Ascending aorta (tissue), 2 donors: ENCODE measurements at regions not wholly inside any gene's neighbourhood (a gene's known extent, or its start where the extent isn't known, plus 50 kb on each side); places are given as distances from the start of the nearest gene placed in this dataset.
"Not testable (repeated sequence)": the region's sequence is repeated elsewhere in the genome, so short reads cannot be mapped to it uniquely, and the experiment has no call there.

Experiments
- DNase-seq, 2 donors: peaks; one replicate each; pipeline ENCODE4 v3.0.0-alpha.2; 2019; ENCODE audit warnings: low spot score in 2 of 2
- H3K27ac ChIP-seq, 2 donors: fragments of 200-600 bp; sonication (generic); one replicate each; pipeline ENCODE4 v1.5.1; 2016 to 2017; ENCODE audit warnings: mild to moderate bottlenecking in 1 of 2
- H3K27me3 ChIP-seq: fragments of 200-600 bp; sonication (generic); one replicate; pipeline ENCODE4 v1.5.1; 2017
- H3K36me3 ChIP-seq, 2 donors: fragments of 200-600 bp; sonication (generic); one replicate each; pipeline ENCODE4 v1.5.1; 2016
- H3K4me1 ChIP-seq, 2 donors: fragments of 200-600 bp; sonication (generic); one replicate each; pipeline ENCODE4 v1.5.1; 2016 to 2017; ENCODE audit warnings: mild to moderate bottlenecking in 1 of 2
- H3K4me3 ChIP-seq, 2 donors: fragments of 200-600 bp; sonication (generic); one replicate each; pipeline ENCODE4 v1.5.1; 2016 to 2017; ENCODE audit warnings: mild to moderate bottlenecking in 1 of 2
- H3K9me3 ChIP-seq, 2 donors: fragments of 200-600 bp; sonication (generic); one replicate each; pipeline ENCODE4 v1.5.1; 2016
- CTCF ChIP-seq, 3 experiments: fragments of 200-600 bp in 2 of 3; fragments of 450-650 bp in 1 of 3; sonication (generic) in 2 of 3; IDR thresholded peaks; one replicate each; pipeline ENCODE4 v1.5.1; 2016 to 2019; ENCODE audit warnings: antibody characterized with exemption in 3 of 3, mild to moderate bottlenecking in 1 of 3, moderate library complexity in 1 of 3
- intact Hi-C: fragments of 100-400 bp; cut with DNase I; formaldehyde crosslinking; loops from one replicate; pipeline ENCODE4 v1.15.1; 2023

DNA sequence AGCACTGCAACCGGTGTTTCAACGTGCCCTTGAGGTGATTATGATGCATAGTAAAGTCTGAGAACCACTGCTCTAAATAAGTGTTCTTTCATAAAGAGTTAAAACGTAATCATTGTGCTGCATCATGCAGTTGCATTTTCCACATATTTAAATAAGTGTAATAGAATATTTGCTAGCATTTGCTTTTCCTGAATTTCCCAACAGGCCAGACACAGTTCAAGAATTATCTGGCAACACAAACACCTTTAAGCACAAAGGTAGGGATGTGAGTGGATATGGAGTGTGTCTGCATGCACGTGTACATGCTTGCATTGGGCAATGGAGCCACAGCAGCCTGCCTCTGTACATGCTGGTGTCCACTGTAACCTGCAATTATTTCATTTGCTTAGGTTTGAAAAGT is 193.6 kb upstream of the PIK3R1 start:
- Histone ChIP-seq H3K27me3 (no peaks in the 10 kb centered on the region), H3K9me3 (no peaks in the 10 kb centered on the region), H3K36me3 (no peaks in the 10 kb centered on the region), H3K4me3 (no peak overlapping the region), H3K27ac (no peak overlapping the region), H3K4me1 (peaks cover 0 to 5% of the 10 kb centered on the region in 2 donors)
- TF ChIP-seq CTCF (IDR thresholded peaks at IDR 0.05) = no peak
- DNase-seq = no peak
- intact Hi-C loops = no loop called here

DNA sequence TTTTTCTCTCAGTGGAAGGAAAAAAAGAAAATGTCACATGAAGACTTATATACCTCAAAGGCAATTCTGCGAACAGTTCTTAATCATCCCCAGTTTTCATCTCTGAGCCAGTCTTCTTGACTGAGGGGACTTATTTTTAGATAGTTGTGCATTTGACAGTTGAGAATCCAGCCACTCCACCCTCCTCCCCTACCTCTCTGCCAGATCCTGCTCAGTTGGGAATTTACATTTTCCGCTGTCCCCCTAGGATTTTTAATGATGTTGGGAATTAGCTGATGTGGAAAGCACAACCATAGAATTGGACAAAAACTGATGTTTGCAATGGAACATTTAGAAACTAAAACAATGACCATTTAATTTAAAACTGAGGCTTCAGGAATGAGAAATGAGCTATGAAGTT is 194.3 kb upstream of the PIK3R1 start:
- Histone ChIP-seq H3K27ac (no peak overlapping the region), H3K27me3 (no peaks in the 10 kb centered on the region), H3K36me3 (no peaks in the 10 kb centered on the region), H3K9me3 (no peaks in the 10 kb centered on the region), H3K4me1 (peaks cover 0 to 3% of the 10 kb centered on the region in 2 donors), H3K4me3 (no peak overlapping the region)
- no peak for TF ChIP-seq CTCF (IDR thresholded peaks at IDR 0.05)
- intact Hi-C loops = no loop called here
- no peak for DNase-seq

- DNase-seq, H3K27ac ChIP-seq, intact Hi-C loops: not testable (repeated sequence)
Observed at GRCh38 chr5:68020461-68020969, 195.0 kb upstream of the PIK3R1 start.

DNA sequence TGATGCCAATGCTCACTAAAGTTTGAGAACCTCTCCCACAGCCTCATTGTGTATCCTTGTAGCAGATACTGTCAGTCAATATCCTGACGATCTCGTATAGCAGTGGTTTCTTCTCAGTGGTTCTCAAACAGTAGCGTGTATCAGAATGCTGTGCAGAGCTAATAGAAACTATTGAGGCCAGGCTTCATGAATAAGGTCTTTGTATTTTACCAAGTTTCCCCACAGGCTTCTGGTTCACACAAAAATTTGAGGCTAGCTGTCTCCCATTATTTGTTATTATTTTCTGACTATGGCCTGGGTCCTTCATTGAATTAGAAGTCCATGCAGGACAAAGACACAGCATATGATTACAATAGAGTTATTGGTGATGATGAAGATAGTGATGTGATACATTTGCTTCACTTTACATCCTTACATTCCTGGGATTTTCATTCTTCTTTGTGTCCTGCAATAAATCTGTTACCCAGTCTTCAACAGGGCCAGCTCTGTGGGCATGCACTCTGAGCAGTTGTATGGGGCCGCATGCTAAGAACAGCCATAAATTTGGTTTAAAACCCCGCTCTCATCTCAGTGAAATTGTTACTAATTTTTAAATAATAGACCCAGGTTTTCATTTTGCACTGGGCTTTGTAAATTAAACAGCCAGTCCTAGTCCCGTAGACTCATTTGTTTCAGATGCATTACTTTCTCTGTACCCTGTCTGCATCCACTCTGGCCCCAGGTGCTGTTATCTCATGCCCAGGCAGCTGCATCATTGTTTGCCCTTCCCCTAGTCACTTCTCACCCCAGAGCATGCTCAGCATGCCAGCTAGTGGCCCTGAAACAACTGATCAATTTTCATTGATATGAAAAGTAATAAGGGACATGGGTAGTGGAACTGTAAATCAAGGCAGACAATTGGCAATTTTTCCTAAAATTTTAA is 199.9 kb upstream of the PIK3R1 start:
- Histone ChIP-seq H3K27me3 (no peaks in the 10 kb centered on the region), H3K4me3 (no peak overlapping the region), H3K27ac (no peak overlapping the region), H3K4me1 (no peaks in the 10 kb centered on the region), H3K36me3 (no peaks in the 10 kb centered on the region), H3K9me3 (no peaks in the 10 kb centered on the region)
- intact Hi-C loops = no loop called here
- DNase-seq = no peak
- TF ChIP-seq CTCF (IDR thresholded peaks at IDR 0.05) = no peak

More at GRCh38 chr5:68020461-68020969, 195.0 kb upstream of the PIK3R1 start:
- H3K36me3 ChIP-seq, H3K4me3 ChIP-seq, H3K27me3 ChIP-seq, H3K4me1 ChIP-seq, H3K9me3 ChIP-seq: not testable (repeated sequence)

DNA sequence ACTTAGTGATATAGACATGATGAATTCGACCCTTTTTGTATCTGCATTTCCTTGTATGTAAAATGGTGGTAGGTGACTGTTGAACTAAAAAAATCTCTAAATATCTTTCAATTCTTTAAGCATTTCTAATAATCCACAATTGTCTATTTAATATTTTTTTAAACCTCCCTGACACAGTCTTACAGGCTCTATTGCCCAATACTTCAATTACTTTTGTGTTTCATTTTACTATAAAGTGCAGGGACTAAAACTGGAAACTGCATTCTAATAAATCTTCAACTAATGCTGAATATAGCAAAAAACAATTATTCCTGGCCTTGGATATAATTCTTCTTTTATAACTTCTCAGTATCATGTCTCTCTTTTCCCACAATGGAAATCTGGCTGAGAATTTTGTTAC is 202.7 kb upstream of the PIK3R1 start:
- Histone ChIP-seq H3K36me3 (no peaks in the 10 kb centered on the region), H3K27ac (no peak overlapping the region), H3K9me3 (no peaks in the 10 kb centered on the region), H3K4me3 (no peak overlapping the region), H3K27me3 (no peaks in the 10 kb centered on the region), H3K4me1 (no peaks in the 10 kb centered on the region)
- DNase-seq = no peak
- no peak for TF ChIP-seq CTCF (IDR thresholded peaks at IDR 0.05)
- intact Hi-C loops = no loop called here

GRCh38 chr5:68012429-68012828 is 203.1 kb upstream of the PIK3R1 start:
- H3K27me3 ChIP-seq = no peaks in the 10 kb centered on the region
- intact Hi-C loops = no loop called here
- H3K4me1 ChIP-seq = no peaks in the 10 kb centered on the region
- TF ChIP-seq CTCF (IDR thresholded peaks at IDR 0.05) = no peak
- H3K4me3 ChIP-seq = no peak overlapping the region
- no peaks in the 10 kb centered on the region for H3K9me3 ChIP-seq
- no peaks in the 10 kb centered on the region for H3K36me3 ChIP-seq
- DNase-seq = no peak
- H3K27ac ChIP-seq = no peak overlapping the region
